ENCODE measurements at regions not wholly inside any gene's neighbourhood (a gene's known extent, or its start where the extent isn't known, plus 50 kb on each side); places are given as distances from the start of the nearest gene placed in this dataset.
"Not testable (repeated sequence)": the region's sequence is repeated elsewhere in the genome, so short reads cannot be mapped to it uniquely, and the experiment has no call there.

GRCh38 chr14:98218218-98218617 lies 1053.8 kb downstream of the BCL11B start:
- no peak overlapping the region for H3K27ac Mint-ChIP-seq (ENCODE audit: unreplicated experiment)
- H3K27me3 Mint-ChIP-seq (ENCODE audit: unreplicated experiment): no peaks in the 10 kb centered on the region
- DNase-seq: no peak
- H3K36me3 Mint-ChIP-seq (ENCODE audit: unreplicated experiment): no peaks in the 10 kb centered on the region
- no peaks in the 10 kb centered on the region for H3K4me1 Mint-ChIP-seq (ENCODE audit: low read depth, unreplicated experiment)
- TF ChIP-seq CTCF (IDR thresholded peaks at IDR 0.05; ENCODE audit: partially characterized antibody, unreplicated experiment): no peak
- no peaks in the 10 kb centered on the region for H3K9me3 Mint-ChIP-seq (ENCODE audit: unreplicated experiment)
- no peak overlapping the region for H3K4me3 Mint-ChIP-seq (ENCODE audit: unreplicated experiment)

GRCh38 chr14:98219638-98220037 lies 1052.4 kb downstream of the BCL11B start:
- H3K36me3 Mint-ChIP-seq (ENCODE audit: unreplicated experiment): no peaks in the 10 kb centered on the region
- no peak overlapping the region for H3K27ac Mint-ChIP-seq (ENCODE audit: unreplicated experiment)
- H3K4me1 Mint-ChIP-seq (ENCODE audit: low read depth, unreplicated experiment): no peaks in the 10 kb centered on the region
- DNase-seq: no peak
- no peaks in the 10 kb centered on the region for H3K9me3 Mint-ChIP-seq (ENCODE audit: unreplicated experiment)
- no peak for TF ChIP-seq CTCF (IDR thresholded peaks at IDR 0.05; ENCODE audit: partially characterized antibody, unreplicated experiment)
- H3K27me3 Mint-ChIP-seq (ENCODE audit: unreplicated experiment): no peaks in the 10 kb centered on the region
- no peak overlapping the region for H3K4me3 Mint-ChIP-seq (ENCODE audit: unreplicated experiment)

- Mint-ChIP-seq H3K36me3 (ENCODE audit: unreplicated experiment) (no peaks in the 10 kb centered on the region), H3K27ac (ENCODE audit: unreplicated experiment) (no peak overlapping the region), H3K4me1 (ENCODE audit: low read depth, unreplicated experiment) (no peaks in the 10 kb centered on the region), H3K4me3 (ENCODE audit: unreplicated experiment) (no peak overlapping the region), H3K9me3 (ENCODE audit: unreplicated experiment) (no peaks in the 10 kb centered on the region), H3K27me3 (ENCODE audit: unreplicated experiment) (peaks cover 1% of the 10 kb centered on the region)
- DNase-seq: no peak
- no peak for TF ChIP-seq CTCF (IDR thresholded peaks at IDR 0.05; ENCODE audit: partially characterized antibody, unreplicated experiment)
Measured at GRCh38 chr14:98223106-98223505, 1048.9 kb downstream of the BCL11B start.

- not testable (repeated sequence) for H3K27me3 Mint-ChIP-seq (ENCODE audit: unreplicated experiment)
Measured at GRCh38 chr14:98223710-98224109, 1048.3 kb downstream of the BCL11B start.

GRCh38 chr14:98226411-98226810 lies 1045.6 kb downstream of the BCL11B start:
- H3K9me3 Mint-ChIP-seq (ENCODE audit: unreplicated experiment): no peaks in the 10 kb centered on the region
- no peaks in the 10 kb centered on the region for H3K4me1 Mint-ChIP-seq (ENCODE audit: low read depth, unreplicated experiment)
- TF ChIP-seq CTCF (IDR thresholded peaks at IDR 0.05; ENCODE audit: partially characterized antibody, unreplicated experiment): no peak
- H3K36me3 Mint-ChIP-seq (ENCODE audit: unreplicated experiment): no peaks in the 10 kb centered on the region
- H3K27ac Mint-ChIP-seq (ENCODE audit: unreplicated experiment): no peak overlapping the region
- peaks cover 4% of the 10 kb centered on the region for H3K27me3 Mint-ChIP-seq (ENCODE audit: unreplicated experiment)
- no peak overlapping the region for H3K4me3 Mint-ChIP-seq (ENCODE audit: unreplicated experiment)
- peak; percentile 53 for DNase-seq

More at GRCh38 chr14:98223710-98224109, 1048.3 kb downstream of the BCL11B start:
- not testable (repeated sequence) for H3K4me3 Mint-ChIP-seq (ENCODE audit: unreplicated experiment); H3K36me3 Mint-ChIP-seq (ENCODE audit: unreplicated experiment); H3K27ac Mint-ChIP-seq (ENCODE audit: unreplicated experiment); H3K9me3 Mint-ChIP-seq (ENCODE audit: unreplicated experiment); DNase-seq; H3K4me1 Mint-ChIP-seq (ENCODE audit: low read depth, unreplicated experiment)
